RWPE1 (cell line): ENCODE measurements at regions not wholly inside any gene's neighbourhood (a gene's known extent, or its start where the extent isn't known, plus 50 kb on each side); places are given as distances from the start of the nearest gene placed in this dataset.

ENCODE experiments used
- CTCF ChIA-PET: fragments of 350-600 bp; sonication (Branson Sonifier 250); formaldehyde crosslinking; extraction: SDS; loops from one replicate; lab custom pipeline; 2021; lab: Yijun Ruan, JAX
- POLR2A ChIA-PET: fragments of 400-600 bp; formaldehyde crosslinking; extraction: SDS; loops from one replicate; lab custom pipeline; 2020; ENCODE audit warnings: antibody characterized with exemption; ENCODE audit not compliant: low non-redundant PET; lab: Yijun Ruan, JAX
- DNase-seq: peaks from one replicate; pipeline ENCODE4 v3.0.0; 2012; ENCODE audit warnings: low spot score
- H3K27ac ChIP-seq: fragments of 450-650 bp; 2 replicates; pipeline ENCODE4 v1.5.1; 2017
- TF ChIP-seq, protein P1 (sequence below): fragments of 450-650 bp; conservative IDR thresholded peaks from 2 replicates; pipeline ENCODE4 v1.5.1; 2017; ENCODE audit warnings: low read depth, mild to moderate bottlenecking

- CTCF ChIA-PET: no interaction called here
- no peak overlapping the region for H3K27ac ChIP-seq
Measured at GRCh38 chr22:48192920-48193319, 1430.5 kb downstream of the TBC1D22A start.

DNA sequence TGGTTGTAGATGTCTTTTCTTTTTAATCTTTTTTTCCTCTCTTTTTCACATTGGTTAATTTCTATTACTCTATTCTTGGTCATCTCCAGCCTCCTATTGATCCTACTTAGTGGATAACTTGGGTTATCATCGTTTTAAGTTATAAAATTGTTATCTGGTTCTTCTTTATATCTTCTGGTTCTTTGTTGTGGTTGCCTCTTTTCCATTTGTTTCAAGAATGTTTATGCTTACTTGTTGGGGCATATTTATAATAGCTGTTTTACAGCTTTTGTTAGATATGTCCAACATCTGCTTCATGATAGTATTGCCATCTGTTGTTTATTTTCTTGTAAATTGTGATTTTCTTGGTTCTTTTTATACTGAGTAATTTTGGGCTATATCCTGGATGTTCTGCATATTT, 1429.6 kb downstream of the TBC1D22A start:
- TF ChIP-seq, protein P1, sequence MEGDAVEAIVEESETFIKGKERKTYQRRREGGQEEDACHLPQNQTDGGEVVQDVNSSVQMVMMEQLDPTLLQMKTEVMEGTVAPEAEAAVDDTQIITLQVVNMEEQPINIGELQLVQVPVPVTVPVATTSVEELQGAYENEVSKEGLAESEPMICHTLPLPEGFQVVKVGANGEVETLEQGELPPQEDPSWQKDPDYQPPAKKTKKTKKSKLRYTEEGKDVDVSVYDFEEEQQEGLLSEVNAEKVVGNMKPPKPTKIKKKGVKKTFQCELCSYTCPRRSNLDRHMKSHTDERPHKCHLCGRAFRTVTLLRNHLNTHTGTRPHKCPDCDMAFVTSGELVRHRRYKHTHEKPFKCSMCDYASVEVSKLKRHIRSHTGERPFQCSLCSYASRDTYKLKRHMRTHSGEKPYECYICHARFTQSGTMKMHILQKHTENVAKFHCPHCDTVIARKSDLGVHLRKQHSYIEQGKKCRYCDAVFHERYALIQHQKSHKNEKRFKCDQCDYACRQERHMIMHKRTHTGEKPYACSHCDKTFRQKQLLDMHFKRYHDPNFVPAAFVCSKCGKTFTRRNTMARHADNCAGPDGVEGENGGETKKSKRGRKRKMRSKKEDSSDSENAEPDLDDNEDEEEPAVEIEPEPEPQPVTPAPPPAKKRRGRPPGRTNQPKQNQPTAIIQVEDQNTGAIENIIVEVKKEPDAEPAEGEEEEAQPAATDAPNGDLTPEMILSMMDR: no peak
- ChIA-PET POLR2A (no interaction called here), CTCF (no interaction called here)

More at GRCh38 chr22:48192920-48193319, 1430.5 kb downstream of the TBC1D22A start:
- TF ChIP-seq, protein P1: no peak
- DNase-seq: no peak
- POLR2A ChIA-PET: no interaction called here

DNA sequence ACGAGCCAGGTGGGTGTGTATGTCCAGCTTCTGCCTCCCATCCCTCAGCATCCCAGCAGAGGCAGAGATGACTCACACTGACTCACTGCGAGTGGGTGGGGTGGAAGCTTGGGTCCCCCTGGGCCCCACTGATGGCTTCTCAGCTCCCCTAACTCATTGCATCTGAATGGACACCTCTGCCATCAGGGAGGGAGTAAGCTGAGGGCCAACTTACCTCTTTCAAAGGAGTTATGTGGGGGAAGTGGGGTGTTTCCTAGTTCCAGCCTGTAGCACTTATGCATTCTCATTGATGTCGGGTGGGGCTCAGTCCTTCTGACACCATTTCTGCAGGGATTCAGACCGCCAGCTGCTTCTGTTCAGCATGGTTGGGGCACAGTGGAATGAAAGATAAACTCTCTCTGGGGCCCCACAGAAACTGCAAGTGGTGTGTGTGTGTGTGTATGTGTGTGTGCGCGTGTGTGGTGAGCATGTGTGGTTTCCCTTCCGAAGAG, 1425.8 kb downstream of the TBC1D22A start:
- no peak overlapping the region for H3K27ac ChIP-seq
- CTCF ChIA-PET: no interaction called here
- POLR2A ChIA-PET: no interaction called here
- DNase-seq: no peak
- TF ChIP-seq, protein P1: no peak

More for the DNA sequence above, 1429.6 kb downstream of the TBC1D22A start:
- no peak for DNase-seq
- H3K27ac ChIP-seq: no peak overlapping the region

DNA sequence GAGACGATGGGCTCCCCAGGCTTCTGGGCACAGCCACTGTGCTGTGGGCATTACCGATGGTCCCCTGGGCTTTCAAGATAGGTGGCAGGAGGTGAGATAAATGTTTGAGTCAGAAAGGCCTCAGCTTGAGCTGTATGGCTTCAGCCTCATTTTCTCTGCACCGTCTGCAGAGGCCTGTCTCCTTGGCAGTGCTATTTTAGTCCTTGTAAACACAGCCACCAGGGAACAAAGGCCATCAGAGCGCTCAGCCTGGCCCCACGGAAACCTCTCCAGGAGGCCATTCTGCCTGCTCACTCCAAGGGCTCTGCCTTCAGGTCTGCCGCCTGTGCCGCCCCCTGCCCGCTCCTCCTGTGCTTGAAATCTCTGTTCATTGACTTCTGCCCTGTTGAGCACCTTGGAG, 1424.9 kb downstream of the TBC1D22A start:
- no peak for DNase-seq
- CTCF ChIA-PET: no interaction called here
- POLR2A ChIA-PET: no interaction called here
- H3K27ac ChIP-seq: no peak overlapping the region
- TF ChIP-seq, protein P1: no peak

DNA sequence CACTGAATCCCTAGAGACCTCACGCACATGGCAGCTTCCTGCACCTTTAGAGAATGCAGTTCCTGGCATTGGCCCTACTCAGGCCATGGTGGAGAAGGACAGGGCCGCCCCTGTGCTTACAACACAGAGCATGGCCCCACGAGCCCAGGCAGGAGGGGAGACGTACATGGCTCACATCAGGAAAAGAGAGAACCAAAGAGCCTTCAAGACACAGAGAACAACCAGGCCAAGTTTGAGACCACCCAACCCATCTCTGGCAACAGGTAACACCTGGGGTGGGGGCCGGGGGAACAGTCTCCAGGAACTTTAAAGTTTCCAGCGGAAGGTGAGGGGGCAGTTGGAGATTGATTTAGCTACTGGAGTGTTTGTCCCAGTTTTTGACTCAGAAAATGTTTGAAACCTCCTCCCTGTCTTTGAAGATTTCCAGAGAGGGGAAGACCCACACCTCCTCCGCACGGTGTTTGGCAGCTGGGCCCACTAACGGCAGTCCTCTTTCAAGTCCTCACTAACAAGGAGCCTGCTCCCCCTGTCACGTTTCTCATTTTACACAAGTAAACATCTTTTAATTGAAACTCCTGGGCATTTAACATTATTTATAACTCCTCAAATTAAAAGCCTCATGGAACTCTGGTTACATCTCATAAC, 1423.8 kb downstream of the TBC1D22A start:
- TF ChIP-seq, protein P1: no peak
- ChIA-PET CTCF (no interaction called here), POLR2A (no interaction called here)
- no peak overlapping the region for H3K27ac ChIP-seq
- no peak for DNase-seq

DNA sequence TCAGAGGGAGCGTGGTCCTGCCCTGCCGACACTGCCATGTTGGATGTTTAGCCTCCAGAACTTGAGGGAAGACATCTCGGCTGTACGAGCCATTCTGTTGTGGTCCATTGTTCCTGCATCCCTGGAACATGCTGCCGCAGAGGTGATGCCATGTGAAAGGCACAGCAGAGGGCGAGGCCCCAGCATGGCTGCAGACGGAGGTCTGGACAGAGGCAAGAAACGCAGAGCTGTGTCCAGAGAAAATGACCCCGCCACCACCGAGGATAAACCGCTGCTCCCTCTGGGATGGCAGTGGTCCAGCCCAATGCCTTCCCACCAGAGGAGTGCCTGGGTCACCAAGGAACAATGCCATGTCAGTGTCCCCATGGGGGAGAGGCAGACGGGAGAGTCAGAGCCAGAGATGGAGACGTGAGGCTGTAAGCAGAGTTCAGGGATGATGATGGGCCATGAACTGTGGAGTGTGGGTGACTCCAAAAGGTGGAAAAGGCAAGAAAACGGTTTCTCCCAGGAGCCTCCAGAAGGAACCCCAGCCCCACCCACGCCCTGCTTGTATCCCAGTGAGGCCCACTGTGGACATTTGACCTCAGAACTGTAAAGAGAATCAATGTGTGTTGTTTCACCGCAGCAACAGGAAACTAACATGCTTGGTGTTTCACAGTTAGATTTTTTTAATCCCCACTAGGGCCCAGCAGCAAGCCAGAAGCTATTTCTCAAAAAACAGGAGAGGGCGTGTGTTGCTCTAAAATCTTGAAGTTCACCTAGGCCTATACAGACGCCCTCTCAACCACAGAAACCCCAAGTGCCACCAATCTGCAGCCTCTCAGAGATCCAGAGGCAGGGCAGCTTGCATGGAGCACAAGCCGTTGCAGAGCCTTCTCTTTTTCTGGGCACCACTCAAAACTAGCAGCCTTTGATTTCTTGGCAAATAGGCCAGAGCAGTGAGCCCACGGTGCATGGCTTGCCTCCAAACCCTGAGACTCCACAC, 1422.9 kb downstream of the TBC1D22A start:
- TF ChIP-seq, protein P1: no peak
- no peak overlapping the region for H3K27ac ChIP-seq
- ChIA-PET POLR2A (no interaction called here), CTCF (no interaction called here)
- no peak for DNase-seq
